ENCODE measurements at regions not wholly inside any gene's neighbourhood (a gene's known extent, or its start where the extent isn't known, plus 50 kb on each side); places are given as distances from the start of the nearest gene placed in this dataset.

GRCh38 chrX:124646403-124646802 is 300.0 kb downstream of the SH2D1A start:
- TF ChIP-seq EZH2 (IDR thresholded peaks at IDR 0.05) (no peak), TCF7L2 (IDR thresholded peaks at IDR 0.05; ENCODE audit: borderline replicate concordance, extremely low read depth, insufficient read depth, insufficient read length) (no peak), CTCF (IDR thresholded peaks at IDR 0.05 in 2 of 3, conservative IDR thresholded peaks at IDR 0.05 in 1 of 3; ENCODE audit: borderline replicate concordance in 1 of 3, insufficient read depth in 1 of 3, low read depth in 2 of 3, low read length in 2 of 3) (no peak)
- Histone ChIP-seq H3K4me2 (ENCODE audit: low read length) (no peak overlapping the region), H3K27ac (ENCODE audit: low read depth, low read length) (no peak overlapping the region), H2AFZ (ENCODE audit: low read depth, low read length, poor library complexity, severe bottlenecking) (no peak overlapping the region), H3K9ac (ENCODE audit: low read length) (no peak overlapping the region), H3K4me1 (ENCODE audit: control insufficient read depth in 1 of 2, insufficient read depth in 2 of 2, low read length in 2 of 2) (no peaks in the 10 kb centered on the region), H3K9me2 (ENCODE audit: insufficient read depth) (no peaks in the 10 kb centered on the region), H3K9me3 (ENCODE audit: control insufficient read depth in 1 of 2, insufficient read depth in 1 of 2, low read depth in 1 of 2, low read length in 2 of 2) (no peaks in the 10 kb centered on the region), H4K20me1 (ENCODE audit: insufficient read depth) (no peaks in the 10 kb centered on the region), H3K4me3 (replicated peaks in 1 of 2; ENCODE audit: low read depth in 1 of 2, low read length in 2 of 2) (no peak overlapping the region), H3K36me3 (ENCODE audit: control insufficient read depth in 1 of 2, insufficient read depth in 2 of 2, low read length in 2 of 2) (no peaks in the 10 kb centered on the region), H3K27me3 (ENCODE audit: insufficient read depth, low read length) (no peaks in the 10 kb centered on the region), H3K79me2 (ENCODE audit: insufficient read depth, low read length) (no peaks in the 10 kb centered on the region)
- no TSS peak for BruUV-seq (replicated peaks)
- RAD21 ChIA-PET (ENCODE audit: low non-redundant PET in 1 of 2, low total read pairs in 2 of 2, uncharacterized antibody in 2 of 2, unreplicated experiment in 2 of 2): no interaction called here
- CTCF ChIA-PET: no interaction called here
- ATAC-seq (no peak), DNase-seq (ENCODE audit: low read depth, low spot score) (no peak)
- POLR2A ChIA-PET: no interaction called here
- intact Hi-C loops (cut with micrococcal nuclease): no loop called here

GRCh38 chrX:124651031-124651430 is 304.7 kb downstream of the SH2D1A start:
- no peaks in the 10 kb centered on the region for H3K9me3 ChIP-seq (ENCODE audit: control insufficient read depth in 1 of 2, insufficient read depth in 1 of 2, low read depth in 1 of 2, low read length in 2 of 2)
- no peak overlapping the region for H2AFZ ChIP-seq (ENCODE audit: low read depth, low read length, poor library complexity, severe bottlenecking)
- H3K9ac ChIP-seq (ENCODE audit: low read length): no peak overlapping the region
- no peaks in the 10 kb centered on the region for H3K36me3 ChIP-seq (ENCODE audit: control insufficient read depth in 1 of 2, insufficient read depth in 2 of 2, low read length in 2 of 2)
- ChIA-PET RAD21 (ENCODE audit: low non-redundant PET in 1 of 2, low total read pairs in 2 of 2, uncharacterized antibody in 2 of 2, unreplicated experiment in 2 of 2) (no interaction called here), CTCF (no interaction called here), POLR2A (no interaction called here)
- no TSS peak for BruUV-seq (replicated peaks)
- no peaks in the 10 kb centered on the region for H3K79me2 ChIP-seq (ENCODE audit: insufficient read depth, low read length)
- ATAC-seq (no peak), DNase-seq (ENCODE audit: low read depth, low spot score) (no peak)
- H3K4me3 ChIP-seq (replicated peaks in 1 of 2; ENCODE audit: low read depth in 1 of 2, low read length in 2 of 2): no peak overlapping the region
- H4K20me1 ChIP-seq (ENCODE audit: insufficient read depth): no peaks in the 10 kb centered on the region
- H3K27ac ChIP-seq (ENCODE audit: low read depth, low read length): no peak overlapping the region
- H3K9me2 ChIP-seq (ENCODE audit: insufficient read depth): no peaks in the 10 kb centered on the region
- no peaks in the 10 kb centered on the region for H3K4me1 ChIP-seq (ENCODE audit: control insufficient read depth in 1 of 2, insufficient read depth in 2 of 2, low read length in 2 of 2)
- H3K4me2 ChIP-seq (ENCODE audit: low read length): no peak overlapping the region
- H3K27me3 ChIP-seq (ENCODE audit: insufficient read depth, low read length): no peaks in the 10 kb centered on the region
- intact Hi-C loops (cut with micrococcal nuclease): no loop called here
- TF ChIP-seq TCF7L2 (IDR thresholded peaks at IDR 0.05; ENCODE audit: borderline replicate concordance, extremely low read depth, insufficient read depth, insufficient read length): no peak
- TF ChIP-seq ZBTB33 (IDR thresholded peaks at IDR 0.05; ENCODE audit: extremely low read depth, insufficient replicate concordance, low read length): no peak
- no peak for TF ChIP-seq CTCF (IDR thresholded peaks at IDR 0.05 in 2 of 3, conservative IDR thresholded peaks at IDR 0.05 in 1 of 3; ENCODE audit: borderline replicate concordance in 1 of 3, insufficient read depth in 1 of 3, low read depth in 2 of 3, low read length in 2 of 3)
- no peak for TF ChIP-seq SIN3A (IDR thresholded peaks at IDR 0.05; ENCODE audit: low read depth)
- TF ChIP-seq SP1 (IDR thresholded peaks at IDR 0.05; ENCODE audit: low read depth): no peak
- TF ChIP-seq EZH2 (IDR thresholded peaks at IDR 0.05): no peak
- TF ChIP-seq ZNF274 (IDR thresholded peaks at IDR 0.05; ENCODE audit: low read depth, low read length): no peak
- TF ChIP-seq JUND (IDR thresholded peaks at IDR 0.05): no peak
- TF ChIP-seq CEBPB (IDR thresholded peaks at IDR 0.05; ENCODE audit: low read depth): no peak
- no peak for TF ChIP-seq EZH2phosphoT487 (IDR thresholded peaks at IDR 0.05; ENCODE audit: borderline replicate concordance)
- TF ChIP-seq EGR1 (IDR thresholded peaks at IDR 0.05; ENCODE audit: low read depth): no peak
- TF ChIP-seq MAX (IDR thresholded peaks at IDR 0.05): no peak
- no peak for TF ChIP-seq POLR2AphosphoS5 (IDR thresholded peaks at IDR 0.05; ENCODE audit: low read depth, low read length)
- TF ChIP-seq SRF (IDR thresholded peaks at IDR 0.05; ENCODE audit: low read depth): no peak

All from HCT116 (cell line).